ENCODE measurements at regions not wholly inside any gene's neighbourhood (a gene's known extent, or its start where the extent isn't known, plus 50 kb on each side); places are given as distances from the start of the nearest gene placed in this dataset.

- TF ChIP-seq RFX5 (IDR thresholded peaks at IDR 0.05; ENCODE audit: low read length) (no peak), EZH2phosphoT487 (IDR thresholded peaks at IDR 0.05; ENCODE audit: borderline replicate concordance, low read depth) (no peak), GABPA (IDR thresholded peaks at IDR 0.05; ENCODE audit: low read depth) (no peak), CTCF (IDR thresholded peaks at IDR 0.05) (no peak), TAF1 (IDR thresholded peaks at IDR 0.05; ENCODE audit: borderline replicate concordance, low read depth, low read length) (no peak), PBX3 (IDR thresholded peaks at IDR 0.05) (no peak)
Observed at GRCh38 chr16:85400305-85401205, 212.6 kb upstream of the GSE1 start.
